ACC112 (cell line): ENCODE measurements at regions not wholly inside any gene's neighbourhood (a gene's known extent, or its start where the extent isn't known, plus 50 kb on each side); places are given as distances from the start of the nearest gene placed in this dataset.
A peak's percentile ranks its signal among the peaks of the same experiment; 100 is the strongest.

Experiments
- H2AFZ ChIP-seq: fragments of 200-600 bp; sonication (generic); one replicate; pipeline ENCODE4 v1.6.0; 2017; ENCODE audit warnings: antibody characterized with exemption, low read length; ENCODE audit not compliant: unreplicated experiment
- H3K27ac ChIP-seq: fragments of 200-600 bp; sonication (generic); 2 replicates; pipeline ENCODE4 v1.5.1; 2014; ENCODE audit warnings: low read depth, mild to moderate bottlenecking, antibody characterized with exemption, low read length, moderate library complexity
- H3K27me3 ChIP-seq: fragments of 200-600 bp; sonication (generic); 2 replicates; pipeline ENCODE4 v1.6.1; 2014; ENCODE audit warnings: mild to moderate bottlenecking, antibody characterized with exemption, low read length, moderate library complexity, mixed read lengths; ENCODE audit not compliant: insufficient read depth
- H3K36me3 ChIP-seq: fragments of 200-600 bp; sonication (generic); 2 replicates; pipeline ENCODE4 v1.6.1; 2016; ENCODE audit warnings: mild to moderate bottlenecking, antibody characterized with exemption, low read length, moderate library complexity, mixed read lengths; ENCODE audit not compliant: insufficient read depth
- H3K4me1 ChIP-seq: fragments of 200-600 bp; sonication (generic); one replicate; pipeline ENCODE4 v1.6.1; 2016; ENCODE audit warnings: low read length, mixed read lengths; ENCODE audit not compliant: insufficient read depth, unreplicated experiment, control insufficient read depth
- H3K4me3 ChIP-seq: fragments of 200-600 bp; sonication (generic); 2 replicates; pipeline ENCODE4 v1.5.1; 2014; ENCODE audit warnings: mild to moderate bottlenecking, low read depth, low read length
- H3K79me2 ChIP-seq: fragments of 200-600 bp; sonication (generic); one replicate; pipeline ENCODE4 v1.6.0; 2016; ENCODE audit warnings: low read length; ENCODE audit not compliant: control insufficient read depth, unreplicated experiment, insufficient read depth

GRCh38 chr10:58451193-58451889 is 61.3 kb upstream of the BICC1 start:
- H3K27ac ChIP-seq: no peak overlapping the region
- no peaks in the 10 kb centered on the region for H3K79me2 ChIP-seq
- peaks cover 4% of the 10 kb centered on the region for H3K4me1 ChIP-seq
- peak overlapping the region; percentile 1 for H2AFZ ChIP-seq
- no peaks in the 10 kb centered on the region for H3K36me3 ChIP-seq
- H3K4me3 ChIP-seq: no peak overlapping the region
- H3K27me3 ChIP-seq: no peaks in the 10 kb centered on the region

- Histone ChIP-seq H3K27ac (no peak overlapping the region), H2AFZ (no peak overlapping the region), H3K27me3 (no peaks in the 10 kb centered on the region), H3K36me3 (no peaks in the 10 kb centered on the region), H3K79me2 (no peaks in the 10 kb centered on the region), H3K4me1 (peaks cover 14% of the 10 kb centered on the region), H3K4me3 (no peak overlapping the region)
Measured at GRCh38 chr10:58453105-58453504, 59.6 kb upstream of the BICC1 start.

GRCh38 chr10:58456179-58456578 is 56.5 kb upstream of the BICC1 start:
- Histone ChIP-seq H3K27ac (no peak overlapping the region), H3K27me3 (no peaks in the 10 kb centered on the region), H3K36me3 (no peaks in the 10 kb centered on the region), H3K79me2 (no peaks in the 10 kb centered on the region), H2AFZ (no peak overlapping the region), H3K4me1 (peaks cover 20% of the 10 kb centered on the region), H3K4me3 (no peak overlapping the region)

- Histone ChIP-seq H3K36me3 (no peaks in the 10 kb centered on the region), H3K79me2 (no peaks in the 10 kb centered on the region), H3K27ac (peak overlapping the region; percentile 72), H2AFZ (peak overlapping the region; percentile 62), H3K27me3 (no peaks in the 10 kb centered on the region), H3K4me1 (peaks cover 20% of the 10 kb centered on the region), H3K4me3 (0 out of 2 replicates have a peak overlapping the region, but pooled peaks have one; percentile 6)
Measured at GRCh38 chr10:58457761-58458616, 54.7 kb upstream of the BICC1 start.

- no peak overlapping the region for H3K4me3 ChIP-seq
- no peaks in the 10 kb centered on the region for H3K36me3 ChIP-seq
- peak overlapping the region; percentile 72; the same call in 1 of the 2 replicates for H3K27ac ChIP-seq
- no peaks in the 10 kb centered on the region for H3K79me2 ChIP-seq
- H3K4me1 ChIP-seq: peaks cover 19% of the 10 kb centered on the region
- H3K27me3 ChIP-seq: no peaks in the 10 kb centered on the region
- H2AFZ ChIP-seq: no peak overlapping the region
Measured at GRCh38 chr10:58459069-58459468, 53.6 kb upstream of the BICC1 start.

GRCh38 chr10:58460157-58460556 is 52.5 kb upstream of the BICC1 start:
- Histone ChIP-seq H3K27ac (no peak overlapping the region), H3K4me3 (no peak overlapping the region), H3K27me3 (no peaks in the 10 kb centered on the region), H3K4me1 (peaks cover 16% of the 10 kb centered on the region), H2AFZ (no peak overlapping the region), H3K36me3 (no peaks in the 10 kb centered on the region), H3K79me2 (no peaks in the 10 kb centered on the region)

- Histone ChIP-seq H3K79me2 (no peaks in the 10 kb centered on the region), H3K4me3 (no peak overlapping the region), H2AFZ (no peak overlapping the region), H3K4me1 (peaks cover 19% of the 10 kb centered on the region), H3K27me3 (no peaks in the 10 kb centered on the region), H3K27ac (no peak overlapping the region), H3K36me3 (no peaks in the 10 kb centered on the region)
Measured at GRCh38 chr10:58462863-58463507, 49.7 kb upstream of the BICC1 start.
